ENCODE measurements at regions not wholly inside any gene's neighbourhood (a gene's known extent, or its start where the extent isn't known, plus 50 kb on each side); places are given as distances from the start of the nearest gene placed in this dataset.

GRCh38 chr12:14200598-14200997, 164.9 kb upstream of the ATF7IP start:
- Histone ChIP-seq H3K79me2 (ENCODE audit: control insufficient read depth, insufficient read depth, low read length) (no peaks in the 10 kb centered on the region), H3K9me1 (ENCODE audit: control insufficient read depth, extremely low read depth, insufficient read depth, low read length) (no peaks in the 10 kb centered on the region), H3K4me1 (ENCODE audit: control insufficient read depth, extremely low read depth, insufficient read depth, low read length) (no peaks in the 10 kb centered on the region), H3K36me3 (ENCODE audit: control insufficient read depth in 2 of 2, extremely low read depth in 1 of 2, insufficient read depth in 2 of 2, low read length in 2 of 2) (no peaks in the 10 kb centered on the region), H2AFZ (ENCODE audit: control insufficient read depth, low read length) (no peak overlapping the region), H3K4me2 (ENCODE audit: control insufficient read depth, extremely low read depth, insufficient read depth, low read depth, low read length) (no peak overlapping the region), H3K9me3 (ENCODE audit: control insufficient read depth, low read depth, low read length) (no peaks in the 10 kb centered on the region), H3K4me3 (ENCODE audit: control insufficient read depth in 2 of 3, extremely low read depth in 1 of 3, insufficient read depth in 2 of 3, low read depth in 1 of 3, low read length in 3 of 3) (no peak overlapping the region), H3K27me3 (ENCODE audit: control insufficient read depth, extremely low read depth, insufficient read depth, low read length) (no peaks in the 10 kb centered on the region), H3K9ac (ENCODE audit: control insufficient read depth, extremely low read depth, insufficient read depth, low read length) (no peak overlapping the region), H4K20me1 (ENCODE audit: control insufficient read depth, extremely low read depth, insufficient read depth, low read length) (no peaks in the 10 kb centered on the region), H3K27ac (ENCODE audit: control insufficient read depth, insufficient read depth, low read length) (no peak overlapping the region)
- DNase-seq (ENCODE audit: low read depth, low spot score) (no peak), FAIRE-seq (no peak)
- TF ChIP-seq EZH2 (IDR thresholded peaks at IDR 0.05; ENCODE audit: low read length), result no peak
- no peak for TF ChIP-seq CTCF (optimal IDR thresholded peaks at IDR 0.05 in 1 of 3, IDR thresholded peaks at IDR 0.05 in 1 of 3, conservative IDR thresholded peaks at IDR 0.05 in 1 of 3; ENCODE audit: extremely low read depth in 1 of 3, insufficient read depth in 2 of 3, low read length in 3 of 3)
- dilution Hi-C loops (cut with MboI; ENCODE audit: extremely low pct_ligation_motif_present, low sequenced_read_pairs), result no loop called here

- no peak overlapping the region for H3K9ac ChIP-seq (ENCODE audit: control insufficient read depth, extremely low read depth, insufficient read depth, low read length)
- H3K9me3 ChIP-seq (ENCODE audit: control insufficient read depth, low read depth, low read length), result no peaks in the 10 kb centered on the region
- no peaks in the 10 kb centered on the region for H3K79me2 ChIP-seq (ENCODE audit: control insufficient read depth, insufficient read depth, low read length)
- no peak overlapping the region for H2AFZ ChIP-seq (ENCODE audit: control insufficient read depth, low read length)
- no peaks in the 10 kb centered on the region for H3K4me1 ChIP-seq (ENCODE audit: control insufficient read depth, extremely low read depth, insufficient read depth, low read length)
- no peaks in the 10 kb centered on the region for H3K36me3 ChIP-seq (ENCODE audit: control insufficient read depth in 2 of 2, extremely low read depth in 1 of 2, insufficient read depth in 2 of 2, low read length in 2 of 2)
- dilution Hi-C loops (cut with MboI; ENCODE audit: extremely low pct_ligation_motif_present, low sequenced_read_pairs), result no loop called here
- no peaks in the 10 kb centered on the region for H3K27me3 ChIP-seq (ENCODE audit: control insufficient read depth, extremely low read depth, insufficient read depth, low read length)
- H3K27ac ChIP-seq (ENCODE audit: control insufficient read depth, insufficient read depth, low read length), result no peak overlapping the region
- no peak for DNase-seq (ENCODE audit: low read depth, low spot score)
- H4K20me1 ChIP-seq (ENCODE audit: control insufficient read depth, extremely low read depth, insufficient read depth, low read length), result no peaks in the 10 kb centered on the region
- no peaks in the 10 kb centered on the region for H3K9me1 ChIP-seq (ENCODE audit: control insufficient read depth, extremely low read depth, insufficient read depth, low read length)
- no peak overlapping the region for H3K4me3 ChIP-seq (ENCODE audit: control insufficient read depth in 2 of 3, extremely low read depth in 1 of 3, insufficient read depth in 2 of 3, low read depth in 1 of 3, low read length in 3 of 3)
- no peak for TF ChIP-seq CTCF (optimal IDR thresholded peaks at IDR 0.05 in 1 of 3, IDR thresholded peaks at IDR 0.05 in 1 of 3, conservative IDR thresholded peaks at IDR 0.05 in 1 of 3; ENCODE audit: extremely low read depth in 1 of 3, insufficient read depth in 2 of 3, low read length in 3 of 3)
- no peak for TF ChIP-seq EZH2 (IDR thresholded peaks at IDR 0.05; ENCODE audit: low read length)
- H3K4me2 ChIP-seq (ENCODE audit: control insufficient read depth, extremely low read depth, insufficient read depth, low read depth, low read length), result no peak overlapping the region
- no peak for FAIRE-seq
These were observed 164.2 kb upstream of the ATF7IP start for GRCh38 chr12:14201291-14201690.
